GM12873 (cell line): ENCODE measurements at regions not wholly inside any gene's neighbourhood (a gene's known extent, or its start where the extent isn't known, plus 50 kb on each side); places are given as distances from the start of the nearest gene placed in this dataset.

Experiments
- CTCF ChIP-seq: IDR thresholded peaks from 2 replicates; pipeline ENCODE4 v1.5.1; 2012; ENCODE audit warnings: low read depth, mild to moderate bottlenecking, moderate library complexity, low read length, control low read depth; ENCODE audit not compliant: insufficient read depth; ENCODE audit errors: missing control alignments

DNA sequence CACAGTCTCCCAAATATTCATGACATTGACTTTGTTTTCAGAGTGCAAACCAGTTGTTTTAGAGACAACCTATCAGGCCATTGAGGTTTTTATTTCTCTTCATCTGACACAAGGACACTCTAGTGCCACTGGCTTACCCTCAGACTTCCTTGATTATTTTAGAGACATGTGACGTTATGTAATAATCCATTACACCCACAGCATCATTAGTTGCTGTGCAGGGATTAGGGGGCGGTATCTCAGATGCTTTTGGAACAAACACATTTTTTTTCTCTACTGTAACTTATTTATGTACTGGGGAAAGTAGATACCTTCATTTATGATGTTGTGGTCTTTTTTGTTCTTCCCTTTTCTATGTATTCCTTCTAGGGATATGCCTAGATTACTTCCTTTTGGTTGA is 2293.1 kb downstream of the PCDH7 start:
- TF ChIP-seq CTCF, result no peak

DNA sequence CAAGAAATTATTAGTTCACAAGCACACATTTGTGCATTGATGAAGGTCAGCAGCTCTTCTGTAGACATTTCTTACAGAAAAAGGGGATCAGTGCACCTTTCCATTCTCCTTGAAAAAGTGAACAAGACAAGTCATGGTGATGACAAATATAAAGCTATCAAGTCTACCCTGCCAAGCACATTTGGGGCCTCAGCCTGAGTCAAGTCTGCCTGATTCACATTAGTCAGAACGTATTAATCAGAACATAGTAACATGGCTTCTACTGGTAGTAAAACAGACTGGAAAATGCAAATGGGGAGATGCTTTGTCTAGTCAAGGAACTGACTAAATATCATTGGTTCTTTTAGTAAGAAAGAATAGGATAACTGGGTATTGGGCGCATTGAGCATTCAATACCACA is 2305.1 kb downstream of the PCDH7 start:
- no peak for TF ChIP-seq CTCF

DNA sequence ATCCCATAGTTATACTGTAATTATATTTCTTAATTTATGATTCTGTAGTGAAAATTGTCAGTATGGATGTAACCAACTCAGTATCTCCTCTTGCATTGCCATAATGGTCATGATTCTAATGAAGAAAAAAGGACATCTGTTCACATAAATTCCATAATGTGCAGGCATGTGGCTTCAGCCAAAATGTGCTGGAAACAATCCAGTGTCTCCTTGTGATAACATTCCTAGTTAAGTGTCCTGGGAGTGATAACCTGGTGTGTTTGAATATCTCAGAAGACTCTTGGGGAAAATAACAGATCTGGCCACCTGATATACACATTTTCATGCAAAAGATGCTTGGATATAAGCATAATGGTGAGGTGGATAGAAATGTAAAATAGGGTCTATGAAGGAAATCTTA is 2309.8 kb downstream of the PCDH7 start:
- no peak for TF ChIP-seq CTCF

GRCh38 chr4:33031328-33031727 is 2311.2 kb downstream of the PCDH7 start:
- TF ChIP-seq CTCF, result no peak

- TF ChIP-seq CTCF, result no peak
Observed at GRCh38 chr4:33037464-33037863, 2317.3 kb downstream of the PCDH7 start.

DNA sequence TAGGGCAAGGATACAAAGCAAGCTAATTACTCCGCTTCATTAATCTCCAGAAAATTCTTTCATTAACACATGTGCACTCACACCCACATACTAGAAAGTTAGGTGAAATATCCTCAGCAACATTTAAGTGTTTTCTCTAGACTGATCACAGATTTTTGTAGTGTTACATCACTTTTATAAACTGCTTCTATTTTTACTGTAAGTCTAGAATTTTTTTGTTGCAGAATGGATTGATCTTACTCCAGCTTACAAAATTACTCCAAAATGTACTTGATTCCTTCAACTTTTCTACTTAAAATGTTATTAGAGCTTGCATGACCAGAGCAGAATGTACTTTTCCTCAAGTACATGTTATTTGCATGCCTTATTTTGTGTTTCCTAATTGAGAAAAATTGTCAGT is 2325.2 kb downstream of the PCDH7 start:
- no peak for TF ChIP-seq CTCF

DNA sequence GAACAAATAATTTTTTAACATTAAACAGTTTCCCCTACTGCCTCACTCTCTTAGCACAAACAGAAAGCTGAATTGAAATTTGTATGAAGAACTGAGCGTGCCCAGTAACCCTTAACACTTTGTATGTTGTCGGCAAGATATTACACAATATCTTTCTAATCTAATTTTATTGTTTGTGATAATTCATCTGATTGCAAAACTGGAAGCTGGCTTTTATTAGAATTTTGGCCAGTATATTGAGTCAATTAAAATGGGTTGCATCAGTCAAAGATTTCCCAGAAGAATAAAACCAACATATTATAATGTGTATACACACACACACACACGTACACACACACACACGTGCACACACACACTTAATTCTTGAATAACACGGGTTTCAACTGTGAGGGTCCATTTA is 2332.1 kb downstream of the PCDH7 start:
- TF ChIP-seq CTCF, result no peak

- no peak for TF ChIP-seq CTCF
Observed at GRCh38 chr4:33054161-33054560, 2334.0 kb downstream of the PCDH7 start.
